H9 (cell line): ENCODE measurements at regions not wholly inside any gene's neighbourhood (a gene's known extent, or its start where the extent isn't known, plus 50 kb on each side); places are given as distances from the start of the nearest gene placed in this dataset.

Experiments used
- DNase-seq: peaks from one replicate; pipeline ENCODE4 v3.0.0-alpha.2; 2017
- H2AFZ ChIP-seq: one replicate; pipeline ENCODE4 v1.6.1; 2013; ENCODE audit warnings: mild to moderate bottlenecking, low read length, control low read depth, moderate library complexity
- H2AK5ac ChIP-seq: 2 replicates; pipeline ENCODE4 v1.6.1; 2013; ENCODE audit warnings: low read length, control low read depth, mixed read lengths; ENCODE audit not compliant: insufficient read length
- H2BK120ac ChIP-seq: one replicate; pipeline ENCODE4 v1.6.1; 2013; ENCODE audit warnings: low read depth, mild to moderate bottlenecking, low read length, control low read depth, inconsistent platforms; ENCODE audit not compliant: poor library complexity, severe bottlenecking
- H2BK12ac ChIP-seq: 2 replicates; pipeline ENCODE4 v1.6.1; 2013; ENCODE audit warnings: low read length, control low read depth, mixed read lengths, low read depth; ENCODE audit not compliant: insufficient read length
- H2BK15ac ChIP-seq: 2 replicates; pipeline ENCODE4 v1.6.1; 2013; ENCODE audit warnings: low read depth, low read length, control low read depth
- H2BK20ac ChIP-seq: one replicate; pipeline ENCODE4 v1.6.1; 2013; ENCODE audit warnings: low read depth, mild to moderate bottlenecking, low read length, control low read depth, inconsistent platforms; ENCODE audit not compliant: poor library complexity, severe bottlenecking
- H2BK5ac ChIP-seq: 2 replicates; pipeline ENCODE4 v1.6.1; 2013; ENCODE audit warnings: low read length, control low read depth, mixed read lengths; ENCODE audit not compliant: insufficient read length
- H3K14ac ChIP-seq: 2 replicates; pipeline ENCODE4 v1.6.1; 2013; ENCODE audit warnings: low read length, control low read depth; ENCODE audit not compliant: insufficient read depth
- H3K18ac ChIP-seq: 2 replicates; pipeline ENCODE4 v1.6.1; 2013; ENCODE audit warnings: low read depth, mild to moderate bottlenecking, mixed read lengths, low read length, control low read depth; ENCODE audit not compliant: insufficient read length
- H3K23ac ChIP-seq: 2 replicates; pipeline ENCODE4 v1.6.1; 2013; ENCODE audit warnings: low read length, control low read depth, mixed read lengths, low read depth; ENCODE audit not compliant: insufficient read length
- H3K23me2 ChIP-seq: 2 replicates; pipeline ENCODE4 v1.6.1; 2013; ENCODE audit warnings: low read depth, mild to moderate bottlenecking, mixed read lengths, low read length, control low read depth; ENCODE audit not compliant: insufficient read length, poor library complexity, severe bottlenecking
- H3K27ac ChIP-seq: 2 replicates; pipeline ENCODE4 v1.5.1; 2013; ENCODE audit warnings: low read length, control low read depth, mixed read lengths, low read depth; ENCODE audit not compliant: insufficient read length
- H3K27me3 ChIP-seq: 2 replicates; pipeline ENCODE4 v1.6.1; 2013; ENCODE audit warnings: low read length, control low read depth, inconsistent platforms; ENCODE audit not compliant: insufficient read depth
- H3K4ac ChIP-seq: 2 replicates; pipeline ENCODE4 v1.6.1; 2013; ENCODE audit warnings: low read depth, mild to moderate bottlenecking, control low read depth, inconsistent platforms, low read length, moderate library complexity
- H3K4me1 ChIP-seq: 2 replicates; pipeline ENCODE4 v1.6.1; 2013; ENCODE audit warnings: low read length, control low read depth, inconsistent platforms; ENCODE audit not compliant: insufficient read depth
- H3K4me2 ChIP-seq: 2 replicates; pipeline ENCODE4 v1.6.1; 2013; ENCODE audit warnings: low read length, control low read depth, mixed read lengths; ENCODE audit not compliant: insufficient read length, insufficient read depth
- H3K56ac ChIP-seq: 2 replicates; pipeline ENCODE4 v1.6.1; 2013; ENCODE audit warnings: low read depth, mild to moderate bottlenecking, mixed read lengths, low read length, control low read depth; ENCODE audit not compliant: insufficient read length
- H3K79me1 ChIP-seq: 2 replicates; pipeline ENCODE4 v1.6.1; 2013; ENCODE audit warnings: low read depth, mild to moderate bottlenecking, moderate library complexity, low read length, control low read depth, inconsistent platforms; ENCODE audit not compliant: insufficient read depth, poor library complexity, severe bottlenecking
- H3K79me2 ChIP-seq: 2 replicates; pipeline ENCODE4 v1.6.1; 2013; ENCODE audit warnings: low read length, control low read depth, inconsistent platforms; ENCODE audit not compliant: insufficient read depth
- H3K9ac ChIP-seq: 2 replicates; pipeline ENCODE4 v1.6.1; 2013; ENCODE audit warnings: low read length, control low read depth, mixed read lengths; ENCODE audit not compliant: insufficient read length; ENCODE audit errors: extremely low read depth
- H3K9me3 ChIP-seq: one replicate; pipeline ENCODE4 v1.6.1; 2013; ENCODE audit warnings: low read depth, low read length, inconsistent platforms; ENCODE audit not compliant: control insufficient read depth
- H3T11ph ChIP-seq: one replicate; pipeline ENCODE4 v1.6.1; 2013; ENCODE audit warnings: mild to moderate bottlenecking, low read length, control low read depth, inconsistent platforms
- H4K20me1 ChIP-seq: one replicate; pipeline ENCODE4 v1.6.1; 2013; ENCODE audit not compliant: control insufficient read depth, insufficient read length, insufficient read depth
- H4K5ac ChIP-seq: 2 replicates; pipeline ENCODE4 v1.6.1; 2013; ENCODE audit warnings: low read depth, mild to moderate bottlenecking, mixed read lengths, low read length, control low read depth; ENCODE audit not compliant: insufficient read length
- H4K8ac ChIP-seq: replicated peaks from 2 replicates; pipeline ENCODE4 v1.6.1; 2013; ENCODE audit warnings: low read length, control low read depth, mixed read lengths, low read depth; ENCODE audit not compliant: insufficient read length
- H4K91ac ChIP-seq: 2 replicates; pipeline ENCODE4 v1.6.1; 2013; ENCODE audit warnings: low read depth, mild to moderate bottlenecking, moderate library complexity, mixed read lengths, low read length, control low read depth; ENCODE audit not compliant: insufficient read length
- H3K27ac Mint-ChIP-seq, 3 experiments: 2 replicates in 2 of 3; 3 replicates in 1 of 3; pipeline ENCODE4 v1.8.0; 2020 to 2021; ENCODE audit warnings: mixed read lengths in 3 of 3, mild to moderate bottlenecking in 1 of 3, moderate library complexity in 1 of 3
- H3K27me3 Mint-ChIP-seq: 2 replicates; pipeline ENCODE4 v1.8.0; 2021; ENCODE audit warnings: low read depth, mild to moderate bottlenecking, moderate library complexity, mixed read lengths
- H3K36me3 Mint-ChIP-seq, 3 experiments: 2 replicates in 2 of 3; 3 replicates in 1 of 3; pipeline ENCODE4 v1.8.0; 2020 to 2021; ENCODE audit warnings: low read depth in 3 of 3, mixed read lengths in 3 of 3; ENCODE audit not compliant: insufficient read depth in 1 of 3
- H3K4me1 Mint-ChIP-seq, 2 experiments: 2 replicates each; pipeline ENCODE4 v1.8.0; 2020; ENCODE audit warnings: mixed read lengths in 2 of 2
- H3K4me3 Mint-ChIP-seq, 2 experiments: 2 replicates in 1 of 2; 3 replicates in 1 of 2; pipeline ENCODE4 v1.8.0; 2020 to 2021; ENCODE audit warnings: mild to moderate bottlenecking in 2 of 2, mixed read lengths in 2 of 2, moderate library complexity in 1 of 2
- H3K9me3 Mint-ChIP-seq, 2 experiments: 2 replicates in 1 of 2; 3 replicates in 1 of 2; pipeline ENCODE4 v1.8.0; 2020; ENCODE audit warnings: mild to moderate bottlenecking in 2 of 2, mixed read lengths in 2 of 2, moderate library complexity in 1 of 2
- WGBS: extraction: QIAGEN DNeasy Blood & Tissue Kit; methylation state at CpG from one replicate; pipeline ENCODE4 v1.1.7; 2013; ENCODE audit warnings: missing lambda C conversion rate, low lambda C conversion rate, mixed read lengths; ENCODE audit not compliant: insufficient read length; ENCODE audit errors: extremely low coverage; 5-methylcytosine and 5-hydroxymethylcytosine counted together
- TF ChIP-seq, protein P1 (sequence below): fragments of 200-600 bp; sonication (generic); conservative IDR thresholded peaks from 3 replicates; pipeline ENCODE4 v1.8.0; 2021; ENCODE audit warnings: antibody characterized with exemption, mild to moderate bottlenecking

DNA sequence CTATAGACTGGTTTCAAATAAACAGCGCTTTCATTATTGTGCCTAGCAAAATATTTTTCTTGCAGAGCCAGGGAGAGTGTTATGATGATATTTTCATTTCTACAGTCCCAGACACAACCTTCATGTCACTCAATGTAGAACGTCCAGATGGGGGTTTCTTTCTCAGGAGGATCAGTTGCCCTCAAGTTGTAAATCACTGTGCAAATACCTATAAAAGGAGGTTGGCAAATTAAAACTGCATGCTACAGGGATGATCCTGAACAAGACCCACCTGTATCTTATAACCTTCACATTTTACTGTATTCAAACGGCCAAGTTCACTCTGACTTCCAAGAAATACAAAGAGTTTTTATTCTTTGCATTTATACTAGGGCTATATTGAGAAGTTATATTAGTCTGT is 486.0 kb downstream of the EDEM1 start:
- no peak overlapping the region for H3K27ac ChIP-seq
- H3K4me2 ChIP-seq: no peak overlapping the region
- no peaks in the 10 kb centered on the region for H3K27me3 ChIP-seq
- H2BK5ac ChIP-seq: no peak overlapping the region
- no peak overlapping the region for H3K14ac ChIP-seq
- no peak overlapping the region for H2BK15ac ChIP-seq
- H3K27ac Mint-ChIP-seq: no peak overlapping the region
- no peak overlapping the region for H3K4ac ChIP-seq
- no peak overlapping the region for H2AK5ac ChIP-seq
- H3K79me1 ChIP-seq: no peaks in the 10 kb centered on the region
- no peak overlapping the region for H2BK12ac ChIP-seq
- no peak overlapping the region for H2BK120ac ChIP-seq
- no peak for DNase-seq
- H3K23me2 ChIP-seq: no peaks in the 10 kb centered on the region
- no peak overlapping the region for H3K23ac ChIP-seq
- H3K18ac ChIP-seq: no peak overlapping the region
- TF ChIP-seq, protein P1, sequence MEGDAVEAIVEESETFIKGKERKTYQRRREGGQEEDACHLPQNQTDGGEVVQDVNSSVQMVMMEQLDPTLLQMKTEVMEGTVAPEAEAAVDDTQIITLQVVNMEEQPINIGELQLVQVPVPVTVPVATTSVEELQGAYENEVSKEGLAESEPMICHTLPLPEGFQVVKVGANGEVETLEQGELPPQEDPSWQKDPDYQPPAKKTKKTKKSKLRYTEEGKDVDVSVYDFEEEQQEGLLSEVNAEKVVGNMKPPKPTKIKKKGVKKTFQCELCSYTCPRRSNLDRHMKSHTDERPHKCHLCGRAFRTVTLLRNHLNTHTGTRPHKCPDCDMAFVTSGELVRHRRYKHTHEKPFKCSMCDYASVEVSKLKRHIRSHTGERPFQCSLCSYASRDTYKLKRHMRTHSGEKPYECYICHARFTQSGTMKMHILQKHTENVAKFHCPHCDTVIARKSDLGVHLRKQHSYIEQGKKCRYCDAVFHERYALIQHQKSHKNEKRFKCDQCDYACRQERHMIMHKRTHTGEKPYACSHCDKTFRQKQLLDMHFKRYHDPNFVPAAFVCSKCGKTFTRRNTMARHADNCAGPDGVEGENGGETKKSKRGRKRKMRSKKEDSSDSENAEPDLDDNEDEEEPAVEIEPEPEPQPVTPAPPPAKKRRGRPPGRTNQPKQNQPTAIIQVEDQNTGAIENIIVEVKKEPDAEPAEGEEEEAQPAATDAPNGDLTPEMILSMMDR: no peak
- H3K79me2 ChIP-seq: no peaks in the 10 kb centered on the region
- H4K91ac ChIP-seq: no peak overlapping the region
- H2BK20ac ChIP-seq: no peak overlapping the region
- no peaks in the 10 kb centered on the region for H4K20me1 ChIP-seq
- no peak overlapping the region for H3K9ac ChIP-seq
- no peak overlapping the region for H4K5ac ChIP-seq
- H3K9me3 ChIP-seq: no peaks in the 10 kb centered on the region
- no peak overlapping the region for H4K8ac ChIP-seq
- no peak overlapping the region for H3T11ph ChIP-seq
- peaks cover 0 to 2% (median 0%) of the 10 kb centered on the region in 3 experiments; a peak in 1 of 7 replicates for H3K36me3 Mint-ChIP-seq
- H3K27me3 Mint-ChIP-seq: peaks cover 1% of the 10 kb centered on the region; the same call in 1 of the 2 replicates
- no CpG with 5 or more reads among the region's 3 CpGs for WGBS
- no peak overlapping the region for H3K56ac ChIP-seq
- no peak overlapping the region for H3K4me3 Mint-ChIP-seq
- H2AFZ ChIP-seq: no peak overlapping the region
- H3K4me1 ChIP-seq: no peaks in the 10 kb centered on the region
- no peaks in the 10 kb centered on the region for H3K4me1 Mint-ChIP-seq
- H3K9me3 Mint-ChIP-seq: peaks cover 3 to 4% of the 10 kb centered on the region in 2 experiments; a peak in 2 of 5 replicates
